Right ventricle myocardium superior (tissue), 1 donor: ENCODE measurements at regions not wholly inside any gene's neighbourhood (a gene's known extent, or its start where the extent isn't known, plus 50 kb on each side); places are given as distances from the start of the nearest gene placed in this dataset.

Experiments used
- ATAC-seq: fragments of 200-7000 bp; cut with Tn5 transposase; one replicate; pipeline ENCODE4 v1.9.1; 2020; ENCODE audit warnings: mild to moderate bottlenecking; ENCODE audit not compliant: poor library complexity
- DNase-seq: peaks from one replicate; pipeline ENCODE4 v3.0.0-alpha.2; 2020
- intact Hi-C: fragments of 100-400 bp; cut with DNase I; formaldehyde crosslinking; loops from one replicate; pipeline ENCODE4 v1.11.2; 2022
- donor health status: DM: no; HTN: yes; CAD: no; lungs with severe emphysema.

DNA sequence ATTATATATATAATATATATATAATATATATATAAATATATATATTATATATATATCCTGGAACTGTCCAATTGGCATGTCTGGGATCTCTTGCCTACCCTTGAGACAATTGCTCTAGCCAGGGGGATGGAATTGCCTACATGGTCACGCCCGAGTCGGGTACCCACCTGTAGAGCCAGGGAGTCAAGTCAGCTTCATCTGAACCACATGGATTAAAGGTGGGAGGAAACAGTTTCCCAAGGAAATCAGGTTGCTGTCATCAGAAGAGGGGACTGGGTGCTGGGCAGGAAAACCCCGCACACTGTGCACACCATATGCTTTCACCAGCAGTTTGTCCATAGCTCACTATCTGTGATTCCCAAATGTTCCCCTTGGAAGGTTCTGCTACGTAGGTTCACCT, 252.5 kb upstream of the NOX3 start:
- DNase-seq = no peak
- no peak for ATAC-seq
- intact Hi-C loops = no loop called here

DNA sequence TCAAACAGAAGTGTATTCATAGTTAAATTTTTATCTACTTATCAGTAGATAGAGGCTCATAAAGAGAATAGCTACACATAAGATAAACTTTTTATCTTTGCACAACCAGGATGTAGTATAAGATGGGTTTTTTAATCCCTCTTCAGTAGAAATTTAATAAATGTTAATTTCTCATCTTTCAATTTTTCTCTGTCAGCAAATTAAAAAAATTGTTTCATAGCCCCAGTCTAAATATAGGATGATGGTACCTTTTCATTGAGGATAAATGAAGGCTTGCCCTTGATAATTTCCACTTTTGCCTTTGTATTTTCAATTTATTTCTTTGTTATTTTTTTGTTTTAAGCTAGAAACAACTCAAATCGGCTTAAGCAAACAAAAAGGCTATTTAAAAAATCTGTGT, 251.2 kb upstream of the NOX3 start:
- no peak for ATAC-seq
- DNase-seq = no peak
- intact Hi-C loops = no loop called here

DNA sequence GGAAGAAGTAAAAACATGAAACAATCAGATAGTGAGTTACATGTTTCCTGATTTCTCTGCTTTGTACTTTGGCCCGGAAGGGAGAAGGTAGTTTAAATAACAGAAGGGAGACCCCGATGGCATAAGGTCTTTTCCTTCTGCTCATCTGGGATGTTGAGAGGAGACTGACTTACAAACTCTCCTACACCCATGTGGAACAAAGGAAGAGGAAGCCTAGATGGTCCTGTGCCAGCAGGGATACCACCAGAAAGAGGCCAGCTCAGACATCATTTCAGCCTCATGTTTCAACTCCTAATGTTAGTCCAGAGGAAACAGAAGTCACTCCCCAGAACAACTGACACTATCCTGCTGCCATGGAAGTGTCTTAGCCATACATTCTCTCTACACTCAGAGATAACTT, 250.7 kb upstream of the NOX3 start:
- DNase-seq = no peak
- no peak for ATAC-seq
- intact Hi-C loops = no loop called here

DNA sequence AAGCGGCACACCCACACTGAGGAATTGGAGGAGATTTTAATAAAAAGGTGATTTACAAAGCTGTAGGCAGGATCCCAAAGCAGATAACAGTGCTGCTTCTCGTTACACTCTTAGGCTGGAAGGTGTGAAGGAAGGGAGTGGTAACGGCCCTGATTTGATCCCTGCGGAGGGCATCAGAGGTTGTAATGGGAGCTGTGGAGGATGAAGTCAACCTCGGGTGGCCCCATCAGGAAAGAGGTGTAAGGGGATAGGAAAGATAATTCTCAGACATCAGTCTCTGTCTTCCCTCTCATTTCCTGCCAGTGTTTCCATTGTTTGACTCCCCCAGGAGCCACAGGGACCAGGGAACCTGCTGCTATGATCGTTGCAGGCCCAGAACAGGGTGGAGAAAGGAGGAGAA, 245.7 kb upstream of the NOX3 start:
- ATAC-seq = no peak
- intact Hi-C loops = no loop called here

DNA sequence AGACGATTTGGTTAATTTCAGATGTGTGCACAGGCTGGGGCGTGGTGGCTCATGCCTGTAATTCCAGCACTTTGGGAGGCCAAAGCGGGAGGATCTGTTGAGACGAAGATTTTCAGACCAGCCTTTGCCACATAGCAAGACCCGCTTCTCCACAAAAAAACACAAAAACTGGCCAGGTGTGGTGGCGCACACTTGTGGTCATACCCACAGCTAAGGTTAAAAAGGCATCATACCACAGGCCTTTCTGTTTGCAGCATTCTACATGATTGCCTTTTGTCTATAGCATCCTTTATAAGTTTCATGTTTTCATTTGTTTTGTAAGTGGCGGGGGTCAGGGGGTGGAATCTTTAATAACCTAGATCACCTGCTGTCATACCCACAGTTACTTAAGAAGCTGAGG, 239.9 kb upstream of the NOX3 start:
- intact Hi-C loops = no loop called here
- DNase-seq (no peak), ATAC-seq (no peak)

More for the DNA sequence above, 245.7 kb upstream of the NOX3 start:
- no peak for DNase-seq

DNA sequence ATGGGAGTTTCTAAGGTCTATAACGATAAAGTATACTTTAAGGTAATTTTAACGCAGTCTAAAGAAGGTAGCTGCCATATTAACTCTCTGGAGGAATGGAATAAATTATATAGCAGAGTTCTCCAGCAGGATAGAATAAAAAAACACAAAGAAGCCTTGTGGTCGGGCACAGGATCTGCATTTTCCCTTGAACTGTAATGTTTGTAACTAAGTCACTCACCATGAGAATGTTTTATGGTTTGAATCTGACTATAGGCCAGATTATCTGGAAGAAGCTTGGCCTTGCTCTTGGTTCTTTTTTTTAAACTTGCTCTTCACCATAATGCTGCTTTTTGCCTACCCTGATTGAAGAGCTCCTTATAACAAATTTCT, 238.8 kb upstream of the NOX3 start:
- DNase-seq = no peak
- no peak for ATAC-seq
- intact Hi-C loops = no loop called here

DNA sequence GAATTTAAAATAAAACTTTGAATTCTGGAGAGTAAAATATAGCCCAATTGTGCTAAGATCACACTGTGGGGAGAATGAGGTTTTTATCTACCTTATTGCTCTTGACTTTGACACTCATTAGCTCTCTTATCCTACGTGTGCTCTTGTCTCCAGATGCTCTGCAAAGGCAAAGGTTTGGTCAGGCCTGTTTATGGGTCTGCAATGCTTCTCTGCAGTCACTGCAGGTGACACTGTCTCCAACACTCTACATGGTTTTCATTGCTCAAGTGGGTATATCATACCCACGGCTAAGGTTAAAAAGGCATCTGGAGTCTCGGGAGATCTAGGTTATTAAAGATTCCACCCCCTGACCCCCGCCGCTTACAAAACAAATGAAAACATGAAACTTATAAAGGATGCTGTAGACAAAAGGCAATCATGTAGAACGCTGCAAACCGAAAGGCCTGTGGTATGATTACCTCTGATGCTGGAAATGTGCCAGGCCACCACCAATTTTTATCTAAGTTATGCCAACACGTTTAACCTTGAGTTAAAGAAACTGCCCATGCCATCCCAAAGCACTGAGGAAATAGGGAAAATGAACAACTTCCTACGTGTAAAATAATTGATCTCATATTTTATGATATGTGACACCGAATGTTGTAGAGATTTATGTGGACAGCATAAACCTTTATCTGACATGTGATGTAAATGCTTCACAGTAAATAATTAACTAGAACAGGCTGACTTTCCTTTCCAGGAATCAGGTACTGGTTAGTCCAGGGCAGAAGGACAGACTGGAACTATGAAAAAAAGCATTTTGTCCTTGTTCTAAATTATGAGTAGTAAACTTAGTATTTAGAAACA, 238.2 kb upstream of the NOX3 start:
- no peak for DNase-seq
- no peak for ATAC-seq
- intact Hi-C loops = no loop called here

DNA sequence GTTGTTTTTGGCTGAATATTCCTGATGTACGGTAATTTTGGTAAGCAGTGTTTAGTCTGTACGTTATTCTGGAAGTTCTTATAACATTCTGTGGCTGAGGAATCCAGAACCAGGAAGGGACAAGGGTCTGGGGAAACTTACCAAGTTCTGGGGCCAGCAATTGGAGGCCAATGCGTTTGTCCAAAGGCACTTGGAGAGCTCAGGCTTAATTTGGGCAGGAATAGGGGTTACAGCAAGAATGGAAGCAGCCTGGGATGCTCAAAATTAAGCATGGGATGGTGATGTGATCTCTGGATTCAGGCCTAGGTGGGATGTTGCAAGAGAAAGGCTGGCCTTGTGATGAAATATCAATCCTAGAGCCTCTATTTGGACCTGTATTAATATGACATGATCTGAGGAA, 235.2 kb upstream of the NOX3 start:
- intact Hi-C loops = no loop called here
- no peak for ATAC-seq
- DNase-seq = no peak

DNA sequence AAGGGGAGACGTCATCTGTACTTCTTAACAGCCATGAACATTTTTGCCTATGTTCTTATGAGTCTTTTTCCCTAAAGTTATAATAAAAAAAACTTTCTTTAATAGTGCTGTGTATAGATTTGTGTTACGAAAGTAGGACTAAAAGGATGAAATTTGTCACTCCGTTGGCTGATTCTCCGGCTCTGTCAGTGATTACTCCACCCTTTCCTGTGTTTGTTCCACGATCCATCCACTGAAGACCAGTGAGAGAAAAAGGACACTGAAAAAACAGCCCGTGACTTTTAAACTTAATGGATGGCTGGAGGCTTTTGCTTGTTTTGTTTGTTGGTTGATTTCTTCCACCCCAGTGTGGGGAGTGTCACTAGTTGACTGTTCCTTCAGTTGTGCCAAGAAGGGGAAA, 232.0 kb upstream of the NOX3 start:
- DNase-seq (no peak), ATAC-seq (no peak)
- intact Hi-C loops = no loop called here

DNA sequence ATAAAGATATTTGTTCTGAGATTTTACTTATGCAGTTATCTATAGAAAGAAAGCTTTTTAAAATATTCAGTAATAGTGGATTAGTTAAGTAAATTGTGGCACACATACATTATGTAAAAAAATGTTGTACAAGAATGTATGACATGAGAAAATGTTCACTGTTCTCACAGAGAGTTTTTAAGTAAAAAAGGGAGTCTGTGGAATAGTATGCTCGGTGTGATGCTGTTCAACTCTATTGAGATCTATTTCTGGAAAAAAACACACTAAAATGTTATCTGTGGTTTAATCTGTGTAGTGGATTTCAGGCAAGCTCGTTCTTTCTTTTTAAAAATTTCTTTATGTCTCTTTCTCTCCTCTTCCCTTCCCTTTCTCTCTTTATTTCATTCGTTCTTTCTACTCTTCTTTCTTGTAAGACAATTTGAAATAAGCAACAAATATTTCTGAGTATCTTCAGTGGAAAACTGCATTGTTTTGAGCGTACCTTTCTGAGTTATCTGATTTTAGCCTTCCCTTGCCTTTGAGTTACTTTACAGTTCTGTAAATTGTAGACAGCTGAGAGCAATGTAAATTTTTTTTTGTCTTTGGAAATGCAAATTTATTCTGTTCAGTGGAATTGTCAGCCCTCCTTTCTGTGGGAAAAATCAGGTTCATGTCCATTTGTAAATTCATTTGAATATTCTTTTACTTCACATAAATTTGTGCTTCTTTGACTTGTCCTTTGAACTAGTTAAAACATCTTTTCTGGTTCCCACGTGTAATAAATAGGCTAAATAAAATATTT, 229.0 kb upstream of the NOX3 start:
- ATAC-seq = no peak
- intact Hi-C loops = no loop called here
- no peak for DNase-seq

DNA sequence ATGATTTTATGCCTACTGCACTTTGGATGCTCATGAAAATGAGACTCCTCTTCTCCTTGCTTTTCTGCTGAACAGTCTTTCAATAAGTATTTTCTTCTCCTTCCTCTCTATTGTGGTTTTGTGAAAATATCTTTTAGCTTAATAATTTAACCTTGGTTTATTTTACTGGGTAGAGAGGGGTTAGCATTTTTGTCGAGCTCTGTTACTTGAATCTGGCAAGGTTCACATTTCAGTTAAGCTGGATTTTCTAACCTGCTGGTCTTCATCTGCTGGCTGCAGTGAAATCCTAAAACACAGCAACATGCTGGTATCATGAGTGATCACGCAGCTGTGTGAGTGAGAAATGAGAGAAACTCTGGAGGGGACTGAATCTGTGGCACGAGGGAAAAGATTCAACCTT, 222.7 kb upstream of the NOX3 start:
- DNase-seq (no peak), ATAC-seq (no peak)
- intact Hi-C loops = no loop called here

DNA sequence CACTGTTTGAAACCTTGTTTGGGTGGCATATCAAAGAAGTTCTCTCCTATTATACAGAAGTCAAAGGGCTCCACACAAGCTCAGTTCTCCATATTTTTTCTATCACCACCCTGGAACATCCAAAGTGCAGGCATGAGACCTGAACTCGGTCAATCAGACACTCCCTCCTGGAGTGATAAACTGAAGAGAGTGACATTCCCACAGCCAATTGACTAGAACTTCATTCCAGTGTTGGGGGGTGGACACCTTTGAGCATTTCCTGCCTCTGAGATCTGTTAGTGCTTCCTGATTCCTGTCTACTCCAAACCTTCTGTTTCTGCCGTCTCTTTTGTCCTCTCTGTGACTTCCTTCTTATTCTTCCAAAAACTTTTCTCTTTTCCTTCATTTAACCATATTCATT, 220.7 kb upstream of the NOX3 start:
- ATAC-seq = no peak
- no peak for DNase-seq
- intact Hi-C loops = no loop called here

DNA sequence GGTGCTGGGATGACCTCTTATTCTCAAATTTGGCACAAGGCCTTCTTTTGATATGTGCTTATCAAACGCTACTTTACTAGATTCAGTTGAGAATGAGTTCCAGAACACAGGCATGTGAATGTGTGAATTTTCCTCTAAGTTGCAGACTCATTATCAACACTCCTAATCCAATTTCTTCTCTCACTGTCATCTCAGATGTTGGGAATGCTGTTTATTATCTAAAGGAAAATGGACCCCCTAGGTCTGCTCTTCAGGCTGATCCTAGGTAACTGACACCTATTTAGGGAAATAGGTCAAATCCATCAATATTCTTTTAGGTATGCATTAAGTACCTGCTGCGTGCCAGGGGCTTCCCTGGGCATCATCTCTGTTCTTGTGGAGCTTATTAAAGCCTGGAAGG, 215.0 kb upstream of the NOX3 start:
- intact Hi-C loops = no loop called here
- DNase-seq = no peak
- no peak for ATAC-seq

DNA sequence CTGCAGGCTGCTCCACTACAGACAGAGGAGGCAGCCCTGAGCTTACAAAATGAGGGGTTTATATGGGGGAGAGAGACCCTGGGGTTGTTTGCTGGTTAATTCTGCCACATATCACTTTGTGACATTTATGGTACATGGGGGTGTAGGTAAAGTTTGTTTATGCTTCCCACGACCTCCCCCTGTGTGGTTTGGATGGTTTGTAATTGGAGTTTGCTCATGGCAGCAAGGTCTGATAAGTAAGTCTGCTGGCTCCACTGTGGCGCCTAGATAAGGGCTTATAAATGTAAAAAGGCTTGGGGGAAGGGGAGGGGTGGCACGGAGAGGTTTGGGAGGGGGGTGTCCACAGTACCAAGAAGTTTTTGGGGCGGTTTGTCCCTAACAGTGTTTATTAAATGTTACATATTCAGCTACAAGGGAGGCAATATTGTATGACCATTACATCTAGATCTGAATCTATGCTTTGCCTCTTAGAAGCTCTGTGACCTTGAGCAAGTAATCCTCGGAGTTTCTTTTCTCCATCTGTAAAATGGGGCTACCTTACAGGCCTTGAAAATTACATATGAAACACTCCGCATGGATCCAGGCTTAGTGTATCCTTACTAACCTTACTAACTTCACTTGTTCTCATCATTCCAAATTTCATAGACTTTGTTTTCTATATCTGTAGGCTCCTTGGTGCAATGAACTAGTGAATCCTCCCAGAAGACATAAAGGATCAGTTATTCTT, 204.8 kb upstream of the NOX3 start:
- ATAC-seq (no peak), DNase-seq (no peak)
- intact Hi-C loops = no loop called here

DNA sequence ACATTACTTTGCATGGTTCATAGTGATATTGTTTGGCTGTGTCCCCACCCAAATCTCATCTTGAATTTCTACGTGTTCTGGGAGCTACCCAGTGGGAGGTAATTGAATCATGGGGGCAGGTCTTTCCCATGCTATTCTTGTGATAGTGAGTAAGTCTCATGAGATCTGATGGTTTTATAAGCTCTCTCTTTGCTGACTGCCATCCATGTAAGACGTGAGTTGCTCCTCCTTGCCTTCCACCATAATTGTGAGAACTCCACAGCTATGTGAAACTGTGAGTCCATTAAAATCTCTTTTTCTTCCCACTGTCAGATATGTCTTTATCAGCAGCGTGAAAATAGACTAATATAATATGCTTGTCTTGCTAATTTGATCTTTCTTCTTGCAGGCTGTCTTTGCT, 200.4 kb upstream of the NOX3 start:
- DNase-seq (no peak), ATAC-seq (no peak)
- intact Hi-C loops = no loop called here

DNA sequence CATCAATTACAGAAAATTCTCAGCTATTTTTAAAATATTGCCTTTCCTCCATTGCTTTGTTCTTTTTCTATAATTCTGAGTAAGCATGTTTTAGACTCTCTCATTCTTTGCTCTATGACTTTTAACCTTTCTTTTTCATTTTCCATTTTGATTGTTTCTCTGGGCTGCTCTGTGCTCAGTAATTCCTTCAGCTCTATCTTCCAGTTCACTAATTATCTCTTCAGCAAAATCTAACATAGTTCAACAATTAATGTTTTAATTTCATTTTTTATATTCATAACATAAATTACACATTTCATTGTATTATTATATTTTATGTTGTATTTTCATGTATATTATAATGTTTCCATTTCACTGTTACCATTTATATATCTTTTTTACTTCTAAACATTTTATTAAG, 198.8 kb upstream of the NOX3 start:
- intact Hi-C loops = no loop called here
- ATAC-seq (no peak), DNase-seq (no peak)

DNA sequence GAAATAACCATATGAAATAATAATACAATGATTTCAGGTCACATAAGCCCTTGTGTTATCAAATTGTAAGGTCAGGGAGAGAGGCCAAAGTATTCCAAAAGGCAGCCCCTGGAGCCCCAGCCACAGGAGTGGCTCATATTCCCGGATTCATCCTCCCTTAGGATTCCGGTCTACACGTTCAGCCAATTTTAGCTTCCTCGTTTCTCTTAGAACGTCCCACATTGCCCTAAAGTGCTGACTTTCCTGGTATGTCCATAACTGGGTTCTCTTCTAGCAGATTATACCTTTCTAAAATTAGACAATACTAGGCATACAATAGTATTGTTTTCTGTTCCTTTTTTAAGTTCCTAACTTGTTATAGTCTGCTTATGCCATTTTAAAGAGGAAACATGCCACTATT, 192.7 kb upstream of the NOX3 start:
- intact Hi-C loops = no loop called here
- DNase-seq = no peak
- ATAC-seq = peak; percentile 41

DNA sequence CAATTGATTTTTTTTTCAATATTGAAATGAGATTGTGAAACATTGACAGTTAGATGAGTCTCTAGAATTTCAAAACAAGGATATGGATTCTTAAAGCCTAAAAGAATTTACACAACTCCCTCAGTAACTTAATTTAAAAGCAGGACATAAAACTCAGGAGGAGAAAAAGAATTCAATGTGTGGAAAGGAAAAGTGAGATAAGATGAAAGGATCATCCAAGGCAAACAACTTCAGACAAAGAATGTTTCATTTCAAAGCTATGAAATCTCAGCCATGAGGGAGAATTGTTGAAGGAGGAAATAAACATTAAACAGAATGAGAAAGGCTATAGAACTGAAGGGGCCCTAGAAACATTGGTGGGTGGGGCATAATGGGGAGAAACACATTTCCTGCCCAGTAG, 191.7 kb upstream of the NOX3 start:
- intact Hi-C loops = no loop called here
- no peak for DNase-seq
- no peak for ATAC-seq

DNA sequence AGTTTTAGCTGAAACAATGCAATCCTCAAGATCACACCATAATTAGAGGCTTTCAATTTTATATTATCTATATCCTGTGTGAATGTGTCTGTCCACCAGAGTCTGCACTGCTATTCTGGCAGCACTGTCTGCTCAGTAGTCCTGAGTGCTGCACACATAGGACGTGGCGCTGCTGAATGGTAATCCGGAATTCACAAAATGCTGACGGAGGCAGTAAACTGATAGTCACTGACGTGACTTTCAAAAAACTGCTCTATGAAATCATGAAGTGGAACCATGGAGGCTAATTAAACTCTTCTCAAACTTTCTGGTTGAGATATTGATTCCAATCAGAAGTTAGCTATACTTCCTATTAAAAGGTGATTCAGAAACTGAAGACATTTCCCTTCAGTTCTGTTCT, 190.8 kb upstream of the NOX3 start:
- ATAC-seq = no peak
- DNase-seq = no peak
- intact Hi-C loops = no loop called here

DNA sequence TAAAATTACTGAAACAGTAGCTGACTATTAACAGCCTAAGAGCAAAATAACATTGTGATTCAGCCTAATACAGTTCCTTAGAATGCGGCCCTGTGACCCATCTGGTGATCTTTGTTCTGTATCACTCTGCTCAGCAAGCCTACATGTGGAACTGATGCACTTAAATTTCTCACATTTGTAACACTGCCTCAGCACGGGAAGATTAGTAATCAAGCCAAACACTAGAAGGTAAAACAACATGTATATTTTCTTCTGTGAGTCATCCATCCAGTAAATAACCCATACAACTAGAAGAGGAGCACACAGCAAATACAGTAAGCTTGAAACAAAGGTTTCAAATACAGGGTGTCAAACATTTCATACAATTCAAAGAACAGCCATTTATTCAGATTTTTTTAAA, 189.7 kb upstream of the NOX3 start:
- ATAC-seq = no peak
- intact Hi-C loops = no loop called here

More for the DNA sequence above, 189.7 kb upstream of the NOX3 start:
- DNase-seq = no peak
